ENCODE measurements at regions not wholly inside any gene's neighbourhood (a gene's known extent, or its start where the extent isn't known, plus 50 kb on each side); places are given as distances from the start of the nearest gene placed in this dataset.
"Not testable (repeated sequence)": the region's sequence is repeated elsewhere in the genome, so short reads cannot be mapped to it uniquely, and the experiment has no call there.

- not testable (repeated sequence) for TF ChIP-seq CTCF (conservative IDR thresholded peaks at IDR 0.05 in 1 of 2, IDR thresholded peaks at IDR 0.05 in 1 of 2; ENCODE audit: low read depth in 1 of 2, low read length in 2 of 2); EZH2 (IDR thresholded peaks at IDR 0.05; ENCODE audit: low read length, missing control alignments)
Measured at GRCh38 chrX:1908996-1909395, 294.1 kb downstream of the ASMT start.

Data from fibroblast of lung (primary cell).